RWPE2 (cell line): ENCODE measurements at regions not wholly inside any gene's neighbourhood (a gene's known extent, or its start where the extent isn't known, plus 50 kb on each side); places are given as distances from the start of the nearest gene placed in this dataset.
"Not testable (repeated sequence)": the region's sequence is repeated elsewhere in the genome, so short reads cannot be mapped to it uniquely, and the experiment has no call there.

Experiments used
- ATAC-seq: fragments of 200-7000 bp; cut with Tn5 transposase; 3 replicates; pipeline ENCODE4 v1.9.1; 2021; ENCODE audit warnings: low read depth
- DNase-seq: peaks from one replicate; pipeline ENCODE4 v3.0.0-alpha.2; 2020; ENCODE audit warnings: low spot score
- H3K27ac ChIP-seq: fragments of 450-650 bp; 2 replicates; pipeline ENCODE4 v1.5.1; 2017; ENCODE audit warnings: mild to moderate bottlenecking; ENCODE audit not compliant: poor library complexity, severe bottlenecking
- H3K27me3 ChIP-seq: fragments of 250-450 bp; sonication (Bioruptor Pico); 2 replicates; pipeline ENCODE4 v1.5.1; 2021; ENCODE audit warnings: mild to moderate bottlenecking, moderate library complexity; ENCODE audit not compliant: insufficient read depth, poor library complexity, severe bottlenecking
- H3K36me3 ChIP-seq: fragments of 250-450 bp; sonication (Bioruptor Pico); 2 replicates; pipeline ENCODE4 v1.5.1; 2020; ENCODE audit warnings: low read depth, mild to moderate bottlenecking, moderate library complexity
- H3K4me1 ChIP-seq: fragments of 250-450 bp; sonication (Bioruptor Pico); 2 replicates; pipeline ENCODE4 v1.5.1; 2021; ENCODE audit warnings: mild to moderate bottlenecking, moderate library complexity; ENCODE audit not compliant: insufficient read depth, poor library complexity, severe bottlenecking
- H3K4me3 ChIP-seq: fragments of 250-450 bp; sonication (Bioruptor Pico); 2 replicates; pipeline ENCODE4 v1.5.1; 2021; ENCODE audit warnings: mild to moderate bottlenecking, moderate library complexity; ENCODE audit not compliant: severe bottlenecking
- H3K9me3 ChIP-seq: fragments of 250-450 bp; sonication (Bioruptor Pico); 2 replicates; pipeline ENCODE4 v1.5.1; 2021; ENCODE audit warnings: mild to moderate bottlenecking, moderate library complexity; ENCODE audit not compliant: severe bottlenecking
- TF ChIP-seq, protein P1 (sequence below): fragments of 450-650 bp; IDR thresholded peaks from one replicate; pipeline ENCODE4 v1.5.1; 2017; ENCODE audit warnings: mild to moderate bottlenecking, moderate library complexity; ENCODE audit not compliant: poor library complexity, severe bottlenecking

GRCh38 chr13:28607187-28607955 is 51.6 kb upstream of the POMP start:
- no peaks in the 10 kb centered on the region for H3K9me3 ChIP-seq
- no peaks in the 10 kb centered on the region for H3K27me3 ChIP-seq
- no peaks in the 10 kb centered on the region for H3K4me1 ChIP-seq
- DNase-seq (no peak), ATAC-seq (no peak)
- no peak overlapping the region for H3K4me3 ChIP-seq
- no peaks in the 10 kb centered on the region for H3K36me3 ChIP-seq
- TF ChIP-seq, protein P1, sequence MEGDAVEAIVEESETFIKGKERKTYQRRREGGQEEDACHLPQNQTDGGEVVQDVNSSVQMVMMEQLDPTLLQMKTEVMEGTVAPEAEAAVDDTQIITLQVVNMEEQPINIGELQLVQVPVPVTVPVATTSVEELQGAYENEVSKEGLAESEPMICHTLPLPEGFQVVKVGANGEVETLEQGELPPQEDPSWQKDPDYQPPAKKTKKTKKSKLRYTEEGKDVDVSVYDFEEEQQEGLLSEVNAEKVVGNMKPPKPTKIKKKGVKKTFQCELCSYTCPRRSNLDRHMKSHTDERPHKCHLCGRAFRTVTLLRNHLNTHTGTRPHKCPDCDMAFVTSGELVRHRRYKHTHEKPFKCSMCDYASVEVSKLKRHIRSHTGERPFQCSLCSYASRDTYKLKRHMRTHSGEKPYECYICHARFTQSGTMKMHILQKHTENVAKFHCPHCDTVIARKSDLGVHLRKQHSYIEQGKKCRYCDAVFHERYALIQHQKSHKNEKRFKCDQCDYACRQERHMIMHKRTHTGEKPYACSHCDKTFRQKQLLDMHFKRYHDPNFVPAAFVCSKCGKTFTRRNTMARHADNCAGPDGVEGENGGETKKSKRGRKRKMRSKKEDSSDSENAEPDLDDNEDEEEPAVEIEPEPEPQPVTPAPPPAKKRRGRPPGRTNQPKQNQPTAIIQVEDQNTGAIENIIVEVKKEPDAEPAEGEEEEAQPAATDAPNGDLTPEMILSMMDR: no peak
- no peak overlapping the region for H3K27ac ChIP-seq

GRCh38 chr13:28606466-28606865 is 52.5 kb upstream of the POMP start:
- Histone ChIP-seq H3K9me3 (no peaks in the 10 kb centered on the region), H3K27me3 (no peaks in the 10 kb centered on the region), H3K36me3 (no peaks in the 10 kb centered on the region), H3K27ac (no peak overlapping the region), H3K4me1 (no peaks in the 10 kb centered on the region), H3K4me3 (no peak overlapping the region)
- DNase-seq (no peak), ATAC-seq (no peak)
- TF ChIP-seq, protein P1: no peak

- H3K4me1 ChIP-seq, H3K9me3 ChIP-seq, H3K4me3 ChIP-seq, DNase-seq, H3K36me3 ChIP-seq, ATAC-seq, H3K27ac ChIP-seq, H3K27me3 ChIP-seq: not testable (repeated sequence)
Observed at GRCh38 chr13:28605147-28605546, 53.8 kb upstream of the POMP start.

GRCh38 chr13:28603043-28603664 is 55.8 kb upstream of the POMP start:
- DNase-seq: no peak
- TF ChIP-seq, protein P1: no peak
- ATAC-seq: no peak
- no peak overlapping the region for H3K4me3 ChIP-seq
- no peaks in the 10 kb centered on the region for H3K27me3 ChIP-seq
- no peaks in the 10 kb centered on the region for H3K4me1 ChIP-seq
- no peaks in the 10 kb centered on the region for H3K9me3 ChIP-seq
- H3K27ac ChIP-seq: no peak overlapping the region
- H3K36me3 ChIP-seq: no peaks in the 10 kb centered on the region

- Histone ChIP-seq H3K4me3 (no peak overlapping the region), H3K36me3 (no peaks in the 10 kb centered on the region), H3K27me3 (no peaks in the 10 kb centered on the region), H3K4me1 (no peaks in the 10 kb centered on the region), H3K27ac (no peak overlapping the region), H3K9me3 (no peaks in the 10 kb centered on the region)
- ATAC-seq (no peak), DNase-seq (no peak)
- TF ChIP-seq, protein P1: no peak
Observed at GRCh38 chr13:28602580-28602979, 56.4 kb upstream of the POMP start.
